ENCODE measurements at regions not wholly inside any gene's neighbourhood (a gene's known extent, or its start where the extent isn't known, plus 50 kb on each side); places are given as distances from the start of the nearest gene placed in this dataset.

- no peaks in the 10 kb centered on the region for H3K4me1 Mint-ChIP-seq
- no peak for DNase-seq
- H3K4me3 Mint-ChIP-seq = no peak overlapping the region
- H3K36me3 Mint-ChIP-seq (ENCODE audit: low read depth) = no peaks in the 10 kb centered on the region
- ChIA-PET CTCF (no interaction called here), POLR2A (no interaction called here)
- H3K27ac Mint-ChIP-seq = no peak overlapping the region
- H3K27me3 Mint-ChIP-seq = no peaks in the 10 kb centered on the region
- no peaks in the 10 kb centered on the region for H3K9me3 Mint-ChIP-seq
Observed at GRCh38 chr5:4990462-4990861, 149.7 kb upstream of the ADAMTS16 start.

- no peak for DNase-seq
- Mint-ChIP-seq H3K4me1 (no peaks in the 10 kb centered on the region), H3K9me3 (peaks cover 2% of the 10 kb centered on the region), H3K27ac (no peak overlapping the region), H3K4me3 (no peak overlapping the region), H3K36me3 (ENCODE audit: low read depth) (no peaks in the 10 kb centered on the region), H3K27me3 (no peaks in the 10 kb centered on the region)
- CTCF ChIA-PET = no interaction called here
- POLR2A ChIA-PET = no interaction called here
Observed at GRCh38 chr5:4991925-4992324, 148.2 kb upstream of the ADAMTS16 start.

GRCh38 chr5:4995014-4995413 is 145.1 kb upstream of the ADAMTS16 start:
- Mint-ChIP-seq H3K27ac (no peak overlapping the region), H3K9me3 (peaks cover 3% of the 10 kb centered on the region), H3K4me3 (no peak overlapping the region), H3K4me1 (no peaks in the 10 kb centered on the region), H3K27me3 (no peaks in the 10 kb centered on the region), H3K36me3 (ENCODE audit: low read depth) (no peaks in the 10 kb centered on the region)
- no peak for DNase-seq
- ChIA-PET CTCF (no interaction called here), POLR2A (no interaction called here)

- no peaks in the 10 kb centered on the region for H3K36me3 Mint-ChIP-seq (ENCODE audit: low read depth)
- H3K4me1 Mint-ChIP-seq = no peaks in the 10 kb centered on the region
- no peaks in the 10 kb centered on the region for H3K27me3 Mint-ChIP-seq
- DNase-seq = no peak
- peaks cover 2% of the 10 kb centered on the region for H3K9me3 Mint-ChIP-seq
- no peak overlapping the region for H3K4me3 Mint-ChIP-seq
- ChIA-PET CTCF (no interaction called here), POLR2A (no interaction called here)
- H3K27ac Mint-ChIP-seq = no peak overlapping the region
Observed at GRCh38 chr5:5005353-5005752, 134.8 kb upstream of the ADAMTS16 start.

GRCh38 chr5:5006548-5006947 is 133.6 kb upstream of the ADAMTS16 start:
- H3K4me1 Mint-ChIP-seq = no peaks in the 10 kb centered on the region
- ChIA-PET CTCF (no interaction called here), POLR2A (no interaction called here)
- H3K9me3 Mint-ChIP-seq = peaks cover 2% of the 10 kb centered on the region
- no peak overlapping the region for H3K4me3 Mint-ChIP-seq
- no peak for DNase-seq
- H3K27ac Mint-ChIP-seq = no peak overlapping the region
- no peaks in the 10 kb centered on the region for H3K27me3 Mint-ChIP-seq
- no peaks in the 10 kb centered on the region for H3K36me3 Mint-ChIP-seq (ENCODE audit: low read depth)

GRCh38 chr5:5009240-5009639 is 130.9 kb upstream of the ADAMTS16 start:
- POLR2A ChIA-PET = no interaction called here
- no peak overlapping the region for H3K27ac Mint-ChIP-seq
- no peaks in the 10 kb centered on the region for H3K4me1 Mint-ChIP-seq
- no peaks in the 10 kb centered on the region for H3K27me3 Mint-ChIP-seq
- no peaks in the 10 kb centered on the region for H3K36me3 Mint-ChIP-seq (ENCODE audit: low read depth)
- CTCF ChIA-PET = no interaction called here
- H3K4me3 Mint-ChIP-seq = no peak overlapping the region
- no peak for DNase-seq
- H3K9me3 Mint-ChIP-seq = peaks cover 2% of the 10 kb centered on the region

GRCh38 chr5:5011151-5011550 is 129.0 kb upstream of the ADAMTS16 start:
- Mint-ChIP-seq H3K4me3 (no peak overlapping the region), H3K9me3 (peaks cover 2% of the 10 kb centered on the region), H3K4me1 (no peaks in the 10 kb centered on the region), H3K36me3 (ENCODE audit: low read depth) (no peaks in the 10 kb centered on the region), H3K27ac (no peak overlapping the region), H3K27me3 (no peaks in the 10 kb centered on the region)
- ChIA-PET CTCF (no interaction called here), POLR2A (no interaction called here)
- no peak for DNase-seq

- POLR2A ChIA-PET = no interaction called here
- CTCF ChIA-PET = no interaction called here
- H3K27me3 Mint-ChIP-seq = no peaks in the 10 kb centered on the region
Observed at GRCh38 chr5:5014586-5015235, 125.4 kb upstream of the ADAMTS16 start.

GRCh38 chr5:5017827-5018577 is 122.1 kb upstream of the ADAMTS16 start:
- Mint-ChIP-seq H3K4me1 (no peaks in the 10 kb centered on the region), H3K36me3 (ENCODE audit: low read depth) (no peaks in the 10 kb centered on the region), H3K4me3 (no peak overlapping the region), H3K27ac (no peak overlapping the region), H3K27me3 (no peaks in the 10 kb centered on the region), H3K9me3 (no peaks in the 10 kb centered on the region)
- no peak for DNase-seq
- POLR2A ChIA-PET = no interaction called here
- CTCF ChIA-PET = no interaction called here

More at GRCh38 chr5:5014586-5015235, 125.4 kb upstream of the ADAMTS16 start:
- Mint-ChIP-seq H3K4me1 (no peaks in the 10 kb centered on the region), H3K4me3 (no peak overlapping the region), H3K36me3 (ENCODE audit: low read depth) (no peaks in the 10 kb centered on the region), H3K9me3 (peaks cover 2% of the 10 kb centered on the region), H3K27ac (no peak overlapping the region)
- no peak for DNase-seq

GRCh38 chr5:5018578-5018970 is 121.6 kb upstream of the ADAMTS16 start:
- ChIA-PET POLR2A (no interaction called here), CTCF (no interaction called here)
- H3K4me3 Mint-ChIP-seq = no peak overlapping the region
- no peaks in the 10 kb centered on the region for H3K4me1 Mint-ChIP-seq
- DNase-seq = no peak
- no peaks in the 10 kb centered on the region for H3K9me3 Mint-ChIP-seq
- H3K27ac Mint-ChIP-seq = no peak overlapping the region
- no peaks in the 10 kb centered on the region for H3K27me3 Mint-ChIP-seq
- no peaks in the 10 kb centered on the region for H3K36me3 Mint-ChIP-seq (ENCODE audit: low read depth)

GRCh38 chr5:5021436-5021835 is 118.7 kb upstream of the ADAMTS16 start:
- H3K4me1 Mint-ChIP-seq = peaks cover 11% of the 10 kb centered on the region

GRCh38 chr5:5025098-5025773 is 114.9 kb upstream of the ADAMTS16 start:
- no peaks in the 10 kb centered on the region for H3K9me3 Mint-ChIP-seq
- H3K27ac Mint-ChIP-seq = peak overlapping the region; percentile 60
- H3K4me3 Mint-ChIP-seq = no peak overlapping the region
- POLR2A ChIA-PET = no interaction called here
- no peaks in the 10 kb centered on the region for H3K27me3 Mint-ChIP-seq
- no peak for DNase-seq
- no peaks in the 10 kb centered on the region for H3K36me3 Mint-ChIP-seq (ENCODE audit: low read depth)
- CTCF ChIA-PET = interaction anchor here (0.6 to 0.7 kb wide), 2 partner anchors 13 to 49 kb away, joined by 3 read pairs; no protein-coding TSS in a partner anchor
- peaks cover 11% of the 10 kb centered on the region for H3K4me1 Mint-ChIP-seq

More at GRCh38 chr5:5021436-5021835, 118.7 kb upstream of the ADAMTS16 start:
- CTCF ChIA-PET = no interaction called here
- H3K9me3 Mint-ChIP-seq = no peaks in the 10 kb centered on the region
- H3K27ac Mint-ChIP-seq = no peak overlapping the region
- no peak overlapping the region for H3K4me3 Mint-ChIP-seq
- POLR2A ChIA-PET = no interaction called here
- H3K36me3 Mint-ChIP-seq (ENCODE audit: low read depth) = no peaks in the 10 kb centered on the region
- H3K27me3 Mint-ChIP-seq = no peaks in the 10 kb centered on the region
- no peak for DNase-seq

- ChIA-PET CTCF (no interaction called here), POLR2A (interaction anchor here (0.6 kb wide), 1 partner anchor 85 kb away, joined by 3 read pairs; no protein-coding TSS in a partner anchor)
Observed at GRCh38 chr5:5025774-5026408, 114.2 kb upstream of the ADAMTS16 start.

More at GRCh38 chr5:5025774-5026408, 114.2 kb upstream of the ADAMTS16 start:
- no peak overlapping the region for H3K4me3 Mint-ChIP-seq
- peaks cover 11% of the 10 kb centered on the region for H3K4me1 Mint-ChIP-seq
- no peaks in the 10 kb centered on the region for H3K9me3 Mint-ChIP-seq
- peak; percentile 12 for DNase-seq
- no peaks in the 10 kb centered on the region for H3K27me3 Mint-ChIP-seq
- no peaks in the 10 kb centered on the region for H3K36me3 Mint-ChIP-seq (ENCODE audit: low read depth)
- peak overlapping the region; percentile 60 for H3K27ac Mint-ChIP-seq
